GM23338 (cell line): ENCODE measurements at regions not wholly inside any gene's neighbourhood (a gene's known extent, or its start where the extent isn't known, plus 50 kb on each side); places are given as distances from the start of the nearest gene placed in this dataset.

Source experiments
- ATAC-seq: fragments of 200-7000 bp; cut with Tn5 transposase; 3 replicates; pipeline ENCODE4 v1.9.1; 2020
- DNase-seq: peaks from one replicate; pipeline ENCODE4 v3.0.0-alpha.2; 2015; ENCODE audit warnings: low spot score
- H2AFZ ChIP-seq: fragments of 200-600 bp; sonication (generic); 2 replicates; pipeline ENCODE4 v1.8.0; 2016; ENCODE audit warnings: antibody characterized with exemption, mild to moderate bottlenecking, moderate library complexity
- H3F3A ChIP-seq: fragments of 200-600 bp; sonication (generic); replicated peaks from 2 replicates; pipeline ENCODE4 v1.8.0; 2017; ENCODE audit warnings: antibody characterized with exemption, mixed run types, low read depth
- H3K27ac ChIP-seq: fragments of 200-600 bp; sonication (generic); 2 replicates; pipeline ENCODE4 v1.6.1; 2016; ENCODE audit warnings: low read depth
- H3K27me3 ChIP-seq: fragments of 200-600 bp; sonication (generic); 2 replicates; pipeline ENCODE4 v1.8.0; 2016; ENCODE audit warnings: mild to moderate bottlenecking, mixed run types, moderate library complexity; ENCODE audit not compliant: insufficient read depth
- H3K36me3 ChIP-seq: fragments of 200-600 bp; sonication (generic); 2 replicates; pipeline ENCODE4 v1.8.0; 2016; ENCODE audit warnings: mild to moderate bottlenecking; ENCODE audit not compliant: insufficient read depth
- H3K4me1 ChIP-seq: fragments of 200-600 bp; sonication (generic); 2 replicates; pipeline ENCODE4 v1.8.0; 2016; ENCODE audit warnings: mild to moderate bottlenecking, moderate library complexity; ENCODE audit not compliant: insufficient read depth
- H3K4me2 ChIP-seq: fragments of 200-600 bp; sonication (generic); 2 replicates; pipeline ENCODE4 v1.7.1; 2017; ENCODE audit warnings: mixed run types
- H3K4me3 ChIP-seq: fragments of 200-600 bp; sonication (generic); 2 replicates; pipeline ENCODE4 v1.6.1; 2016; ENCODE audit warnings: mixed run types
- H3K79me2 ChIP-seq: fragments of 200-600 bp; sonication (generic); replicated peaks from 2 replicates; pipeline ENCODE4 v1.8.0; 2017; ENCODE audit warnings: mild to moderate bottlenecking; ENCODE audit not compliant: insufficient read depth
- H3K9me2 ChIP-seq: fragments of 200-600 bp; sonication (generic); 2 replicates; pipeline ENCODE4 v1.8.0; 2017; ENCODE audit not compliant: insufficient read depth
- H4K20me1 ChIP-seq: fragments of 200-600 bp; sonication (generic); replicated peaks from 2 replicates; pipeline ENCODE4 v1.8.0; 2017; ENCODE audit warnings: mild to moderate bottlenecking; ENCODE audit not compliant: insufficient read depth
- H3K27ac Mint-ChIP-seq: 2 replicates; pipeline ENCODE4 v1.8.0; 2020; ENCODE audit warnings: inconsistent platforms, mild to moderate bottlenecking, moderate library complexity, mixed read lengths
- H3K27me3 Mint-ChIP-seq: 3 replicates; pipeline ENCODE4 v1.8.0; 2022; ENCODE audit warnings: low read depth, mild to moderate bottlenecking, moderate library complexity, mixed read lengths, inconsistent platforms; ENCODE audit not compliant: insufficient read depth, poor library complexity
- H3K36me3 Mint-ChIP-seq: 3 replicates; pipeline ENCODE4 v1.8.0; 2021; ENCODE audit warnings: low read depth, mild to moderate bottlenecking, inconsistent platforms, moderate library complexity, mixed read lengths
- H3K4me1 Mint-ChIP-seq: 3 replicates; pipeline ENCODE4 v1.8.0; 2020; ENCODE audit warnings: mild to moderate bottlenecking, inconsistent platforms, mixed read lengths
- H3K4me3 Mint-ChIP-seq: 3 replicates; pipeline ENCODE4 v1.8.0; 2021; ENCODE audit warnings: moderate library complexity, mild to moderate bottlenecking, inconsistent platforms, mixed read lengths
- H3K9me3 Mint-ChIP-seq: 3 replicates; pipeline ENCODE4 v1.8.0; 2020; ENCODE audit warnings: moderate library complexity, mild to moderate bottlenecking, inconsistent platforms, mixed read lengths
- CREB1 ChIP-seq: fragments of 250-450 bp; sonication (Bioruptor Pico); IDR thresholded peaks from 2 replicates; pipeline ENCODE4 v1.5.0; 2020; ENCODE audit warnings: low read depth, mild to moderate bottlenecking, moderate library complexity
- EZH2 ChIP-seq: fragments of 200-600 bp; sonication (generic); IDR thresholded peaks from one replicate; pipeline ENCODE4 v1.8.0; 2017; ENCODE audit warnings: antibody characterized with exemption, mild to moderate bottlenecking, low read depth; ENCODE audit not compliant: unreplicated experiment
- EZH2phosphoT487 ChIP-seq: fragments of 200-600 bp; sonication (generic); IDR thresholded peaks from one replicate; pipeline ENCODE4 v1.8.1; 2018; ENCODE audit warnings: antibody characterized with exemption; ENCODE audit not compliant: unreplicated experiment
- STAT1 ChIP-seq: IDR thresholded peaks from one replicate; pipeline ENCODE4 v1.6.1; 2016; ENCODE audit warnings: antibody characterized with exemption; ENCODE audit not compliant: unreplicated experiment
- TF ChIP-seq, protein P1 (sequence below): IDR thresholded peaks from one replicate; pipeline ENCODE4 v1.6.1; 2018; ENCODE audit warnings: antibody characterized with exemption; ENCODE audit not compliant: unreplicated experiment
- TF ChIP-seq, protein P2 (sequence below), 2 experiments: fragments of 200-600 bp in 1 of 2; sonication (generic) in 1 of 2; conservative IDR thresholded peaks; 2 replicates each; pipeline versions ENCODE4 v1.5.1 to v1.6.1; 2016 to 2017; ENCODE audit warnings: antibody characterized with exemption in 2 of 2, low read depth in 2 of 2, mild to moderate bottlenecking in 2 of 2, moderate library complexity in 1 of 2
- TF ChIP-seq, protein P3 (sequence below): fragments of 250-450 bp; sonication (Bioruptor Pico); IDR thresholded peaks from 2 replicates; pipeline ENCODE4 v1.5.0; 2020; ENCODE audit warnings: mild to moderate bottlenecking, moderate library complexity

DNA sequence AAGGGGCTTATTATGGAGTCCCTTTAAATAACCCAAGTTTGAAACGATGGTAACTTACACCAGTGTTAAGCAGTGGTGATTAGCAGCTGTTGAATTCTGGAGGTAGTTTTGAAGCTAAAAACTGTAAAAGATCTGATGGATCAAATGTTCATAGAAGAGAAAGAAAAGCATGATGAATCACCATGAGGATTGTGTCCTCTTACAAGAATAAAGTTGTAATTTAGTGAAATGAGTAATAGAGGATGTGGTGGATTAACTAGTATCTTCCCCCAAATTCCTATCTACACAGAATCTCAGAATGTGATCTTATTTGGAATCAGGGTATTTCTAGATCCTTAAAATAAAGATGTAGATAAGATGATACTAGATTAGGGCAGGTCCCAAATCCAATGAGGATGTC is 1138.2 kb upstream of the TMEFF2 start (continued):
- no peak for TF ChIP-seq CREB1
- TF ChIP-seq, protein P1, sequence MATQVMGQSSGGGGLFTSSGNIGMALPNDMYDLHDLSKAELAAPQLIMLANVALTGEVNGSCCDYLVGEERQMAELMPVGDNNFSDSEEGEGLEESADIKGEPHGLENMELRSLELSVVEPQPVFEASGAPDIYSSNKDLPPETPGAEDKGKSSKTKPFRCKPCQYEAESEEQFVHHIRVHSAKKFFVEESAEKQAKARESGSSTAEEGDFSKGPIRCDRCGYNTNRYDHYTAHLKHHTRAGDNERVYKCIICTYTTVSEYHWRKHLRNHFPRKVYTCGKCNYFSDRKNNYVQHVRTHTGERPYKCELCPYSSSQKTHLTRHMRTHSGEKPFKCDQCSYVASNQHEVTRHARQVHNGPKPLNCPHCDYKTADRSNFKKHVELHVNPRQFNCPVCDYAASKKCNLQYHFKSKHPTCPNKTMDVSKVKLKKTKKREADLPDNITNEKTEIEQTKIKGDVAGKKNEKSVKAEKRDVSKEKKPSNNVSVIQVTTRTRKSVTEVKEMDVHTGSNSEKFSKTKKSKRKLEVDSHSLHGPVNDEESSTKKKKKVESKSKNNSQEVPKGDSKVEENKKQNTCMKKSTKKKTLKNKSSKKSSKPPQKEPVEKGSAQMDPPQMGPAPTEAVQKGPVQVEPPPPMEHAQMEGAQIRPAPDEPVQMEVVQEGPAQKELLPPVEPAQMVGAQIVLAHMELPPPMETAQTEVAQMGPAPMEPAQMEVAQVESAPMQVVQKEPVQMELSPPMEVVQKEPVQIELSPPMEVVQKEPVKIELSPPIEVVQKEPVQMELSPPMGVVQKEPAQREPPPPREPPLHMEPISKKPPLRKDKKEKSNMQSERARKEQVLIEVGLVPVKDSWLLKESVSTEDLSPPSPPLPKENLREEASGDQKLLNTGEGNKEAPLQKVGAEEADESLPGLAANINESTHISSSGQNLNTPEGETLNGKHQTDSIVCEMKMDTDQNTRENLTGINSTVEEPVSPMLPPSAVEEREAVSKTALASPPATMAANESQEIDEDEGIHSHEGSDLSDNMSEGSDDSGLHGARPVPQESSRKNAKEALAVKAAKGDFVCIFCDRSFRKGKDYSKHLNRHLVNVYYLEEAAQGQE = no peak
- TF ChIP-seq STAT1 = no peak
- TF ChIP-seq, protein P2, sequence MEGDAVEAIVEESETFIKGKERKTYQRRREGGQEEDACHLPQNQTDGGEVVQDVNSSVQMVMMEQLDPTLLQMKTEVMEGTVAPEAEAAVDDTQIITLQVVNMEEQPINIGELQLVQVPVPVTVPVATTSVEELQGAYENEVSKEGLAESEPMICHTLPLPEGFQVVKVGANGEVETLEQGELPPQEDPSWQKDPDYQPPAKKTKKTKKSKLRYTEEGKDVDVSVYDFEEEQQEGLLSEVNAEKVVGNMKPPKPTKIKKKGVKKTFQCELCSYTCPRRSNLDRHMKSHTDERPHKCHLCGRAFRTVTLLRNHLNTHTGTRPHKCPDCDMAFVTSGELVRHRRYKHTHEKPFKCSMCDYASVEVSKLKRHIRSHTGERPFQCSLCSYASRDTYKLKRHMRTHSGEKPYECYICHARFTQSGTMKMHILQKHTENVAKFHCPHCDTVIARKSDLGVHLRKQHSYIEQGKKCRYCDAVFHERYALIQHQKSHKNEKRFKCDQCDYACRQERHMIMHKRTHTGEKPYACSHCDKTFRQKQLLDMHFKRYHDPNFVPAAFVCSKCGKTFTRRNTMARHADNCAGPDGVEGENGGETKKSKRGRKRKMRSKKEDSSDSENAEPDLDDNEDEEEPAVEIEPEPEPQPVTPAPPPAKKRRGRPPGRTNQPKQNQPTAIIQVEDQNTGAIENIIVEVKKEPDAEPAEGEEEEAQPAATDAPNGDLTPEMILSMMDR (conservative IDR thresholded peaks at IDR 0.05; ENCODE audit: low read depth in 2 of 2) = no peak
- no peak for TF ChIP-seq EZH2

DNA sequence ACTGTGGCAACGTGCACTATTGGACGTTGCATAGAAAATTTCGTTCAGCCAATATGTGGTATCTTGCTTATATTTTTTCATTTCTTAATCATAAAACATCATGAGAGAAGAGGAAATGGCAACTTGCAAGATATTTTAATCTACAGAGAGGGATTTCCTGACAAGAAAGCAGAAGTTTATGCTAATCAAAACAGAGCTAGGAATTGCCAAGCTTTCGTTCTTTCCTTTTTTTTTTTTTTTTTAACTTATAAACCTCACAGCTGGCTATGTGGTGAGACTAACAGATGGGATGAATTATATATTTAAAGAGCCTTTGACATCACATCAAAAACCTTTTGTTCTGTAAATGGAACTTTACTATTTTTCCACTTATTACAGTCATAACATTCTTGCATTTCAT is 1136.9 kb upstream of the TMEFF2 start:
- Histone ChIP-seq H3K4me1 (no peaks in the 10 kb centered on the region), H2AFZ (no peak overlapping the region), H3K4me3 (no peak overlapping the region), H4K20me1 (no peaks in the 10 kb centered on the region), H3K36me3 (no peaks in the 10 kb centered on the region), H3K27me3 (no peaks in the 10 kb centered on the region), H3K27ac (no peak overlapping the region), H3K79me2 (no peaks in the 10 kb centered on the region), H3F3A (no peaks in the 10 kb centered on the region), H3K4me2 (no peak overlapping the region), H3K9me2 (no peaks in the 10 kb centered on the region)
- Mint-ChIP-seq H3K4me3 (no peak overlapping the region), H3K27me3 (peaks cover 2% of the 10 kb centered on the region), H3K27ac (no peak overlapping the region), H3K36me3 (no peaks in the 10 kb centered on the region), H3K4me1 (no peaks in the 10 kb centered on the region; the same call in 1 of the 3 replicates), H3K9me3 (no peaks in the 10 kb centered on the region; the same call in 2 of the 3 replicates)
- DNase-seq (no peak), ATAC-seq (no peak)
- TF ChIP-seq EZH2phosphoT487 = no peak
- TF ChIP-seq, protein P1 = no peak
- TF ChIP-seq, protein P3, sequence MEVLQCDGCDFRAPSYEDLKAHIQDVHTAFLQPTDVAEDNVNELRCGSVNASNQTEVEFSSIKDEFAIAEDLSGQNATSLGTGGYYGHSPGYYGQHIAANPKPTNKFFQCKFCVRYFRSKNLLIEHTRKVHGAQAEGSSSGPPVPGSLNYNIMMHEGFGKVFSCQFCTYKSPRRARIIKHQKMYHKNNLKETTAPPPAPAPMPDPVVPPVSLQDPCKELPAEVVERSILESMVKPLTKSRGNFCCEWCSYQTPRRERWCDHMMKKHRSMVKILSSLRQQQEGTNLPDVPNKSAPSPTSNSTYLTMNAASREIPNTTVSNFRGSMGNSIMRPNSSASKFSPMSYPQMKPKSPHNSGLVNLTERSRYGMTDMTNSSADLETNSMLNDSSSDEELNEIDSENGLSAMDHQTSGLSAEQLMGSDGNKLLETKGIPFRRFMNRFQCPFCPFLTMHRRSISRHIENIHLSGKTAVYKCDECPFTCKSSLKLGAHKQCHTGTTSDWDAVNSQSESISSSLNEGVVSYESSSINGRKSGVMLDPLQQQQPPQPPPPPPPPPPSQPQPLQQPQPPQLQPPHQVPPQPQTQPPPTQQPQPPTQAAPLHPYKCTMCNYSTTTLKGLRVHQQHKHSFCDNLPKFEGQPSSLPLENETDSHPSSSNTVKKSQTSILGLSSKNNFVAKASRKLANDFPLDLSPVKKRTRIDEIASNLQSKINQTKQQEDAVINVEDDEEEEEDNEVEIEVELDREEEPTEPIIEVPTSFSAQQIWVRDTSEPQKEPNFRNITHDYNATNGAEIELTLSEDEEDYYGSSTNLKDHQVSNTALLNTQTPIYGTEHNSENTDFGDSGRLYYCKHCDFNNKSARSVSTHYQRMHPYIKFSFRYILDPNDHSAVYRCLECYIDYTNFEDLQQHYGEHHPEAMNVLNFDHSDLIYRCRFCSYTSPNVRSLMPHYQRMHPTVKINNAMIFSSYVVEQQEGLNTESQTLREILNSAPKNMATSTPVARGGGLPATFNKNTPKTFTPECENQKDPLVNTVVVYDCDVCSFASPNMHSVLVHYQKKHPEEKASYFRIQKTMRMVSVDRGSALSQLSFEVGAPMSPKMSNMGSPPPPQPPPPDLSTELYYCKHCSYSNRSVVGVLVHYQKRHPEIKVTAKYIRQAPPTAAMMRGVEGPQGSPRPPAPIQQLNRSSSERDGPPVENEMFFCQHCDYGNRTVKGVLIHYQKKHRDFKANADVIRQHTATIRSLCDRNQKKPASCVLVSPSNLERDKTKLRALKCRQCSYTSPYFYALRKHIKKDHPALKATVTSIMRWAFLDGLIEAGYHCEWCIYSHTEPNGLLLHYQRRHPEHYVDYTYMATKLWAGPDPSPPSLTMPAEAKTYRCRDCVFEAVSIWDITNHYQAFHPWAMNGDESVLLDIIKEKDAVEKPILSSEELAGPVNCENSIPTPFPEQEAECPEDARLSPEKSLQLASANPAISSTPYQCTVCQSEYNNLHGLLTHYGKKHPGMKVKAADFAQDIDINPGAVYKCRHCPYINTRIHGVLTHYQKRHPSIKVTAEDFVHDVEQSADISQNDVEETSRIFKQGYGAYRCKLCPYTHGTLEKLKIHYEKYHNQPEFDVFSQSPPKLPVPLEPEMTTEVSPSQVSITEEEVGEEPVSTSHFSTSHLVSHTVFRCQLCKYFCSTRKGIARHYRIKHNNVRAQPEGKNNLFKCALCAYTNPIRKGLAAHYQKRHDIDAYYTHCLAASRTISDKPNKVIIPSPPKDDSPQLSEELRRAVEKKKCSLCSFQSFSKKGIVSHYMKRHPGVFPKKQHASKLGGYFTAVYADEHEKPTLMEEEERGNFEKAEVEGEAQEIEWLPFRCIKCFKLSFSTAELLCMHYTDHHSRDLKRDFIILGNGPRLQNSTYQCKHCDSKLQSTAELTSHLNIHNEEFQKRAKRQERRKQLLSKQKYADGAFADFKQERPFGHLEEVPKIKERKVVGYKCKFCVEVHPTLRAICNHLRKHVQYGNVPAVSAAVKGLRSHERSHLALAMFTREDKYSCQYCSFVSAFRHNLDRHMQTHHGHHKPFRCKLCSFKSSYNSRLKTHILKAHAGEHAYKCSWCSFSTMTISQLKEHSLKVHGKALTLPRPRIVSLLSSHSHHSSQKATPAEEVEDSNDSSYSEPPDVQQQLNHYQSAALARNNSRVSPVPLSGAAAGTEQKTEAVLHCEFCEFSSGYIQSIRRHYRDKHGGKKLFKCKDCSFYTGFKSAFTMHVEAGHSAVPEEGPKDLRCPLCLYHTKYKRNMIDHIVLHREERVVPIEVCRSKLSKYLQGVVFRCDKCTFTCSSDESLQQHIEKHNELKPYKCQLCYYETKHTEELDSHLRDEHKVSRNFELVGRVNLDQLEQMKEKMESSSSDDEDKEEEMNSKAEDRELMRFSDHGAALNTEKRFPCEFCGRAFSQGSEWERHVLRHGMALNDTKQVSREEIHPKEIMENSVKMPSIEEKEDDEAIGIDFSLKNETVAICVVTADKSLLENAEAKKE = no peak
- TF ChIP-seq, protein P2 (conservative IDR thresholded peaks at IDR 0.05; ENCODE audit: low read depth in 2 of 2) = no peak
